ENCODE measurements at regions not wholly inside any gene's neighbourhood (a gene's known extent, or its start where the extent isn't known, plus 50 kb on each side); places are given as distances from the start of the nearest gene placed in this dataset.
A peak's percentile ranks its signal among the peaks of the same experiment; 100 is the strongest.
"Not testable (repeated sequence)": the region's sequence is repeated elsewhere in the genome, so short reads cannot be mapped to it uniquely, and the experiment has no call there.

- DNase-seq = not testable (repeated sequence)
Observed at GRCh38 chr1:91207691-91208090, 185.9 kb upstream of the ZNF644 start.

- not testable (repeated sequence) for DNase-seq
Observed at GRCh38 chr1:91204150-91204549, 182.3 kb upstream of the ZNF644 start.

GRCh38 chr1:91201694-91202093 is 179.9 kb upstream of the ZNF644 start:
- peak; percentile 66 for DNase-seq

GRCh38 chr1:91201176-91201575 is 179.3 kb upstream of the ZNF644 start:
- peak; percentile 67 for DNase-seq

- no peak for DNase-seq
Observed at GRCh38 chr1:91200675-91201074, 178.8 kb upstream of the ZNF644 start.

GRCh38 chr1:91199988-91200387 is 178.2 kb upstream of the ZNF644 start:
- no peak for DNase-seq

- DNase-seq = no peak
Observed at GRCh38 chr1:91190996-91191395, 169.2 kb upstream of the ZNF644 start.

GRCh38 chr1:91189096-91189495 is 167.3 kb upstream of the ZNF644 start:
- DNase-seq = no peak

- not testable (repeated sequence) for DNase-seq
Observed at GRCh38 chr1:91182807-91183206, 161.0 kb upstream of the ZNF644 start.

GRCh38 chr1:91176250-91176649 is 154.4 kb upstream of the ZNF644 start:
- no peak for DNase-seq

- no peak for DNase-seq
Observed at GRCh38 chr1:91174734-91175133, 152.9 kb upstream of the ZNF644 start.

- no peak for DNase-seq
Observed at GRCh38 chr1:91173346-91173890, 151.6 kb upstream of the ZNF644 start.

- DNase-seq = no peak
Observed at GRCh38 chr1:91172541-91172940, 150.7 kb upstream of the ZNF644 start.

- DNase-seq = no peak
Observed at GRCh38 chr1:91171898-91172297, 150.1 kb upstream of the ZNF644 start.

GRCh38 chr1:91170571-91170970 is 148.7 kb upstream of the ZNF644 start:
- DNase-seq = no peak

- peak; percentile 82 for DNase-seq
Observed at GRCh38 chr1:91166106-91166712, 144.4 kb upstream of the ZNF644 start.

- DNase-seq = peak; percentile 77
Observed at GRCh38 chr1:91165033-91165654, 143.3 kb upstream of the ZNF644 start.

- no peak for DNase-seq
Observed at GRCh38 chr1:91162613-91163012, 140.8 kb upstream of the ZNF644 start.

GRCh38 chr1:91161749-91162148 is 139.9 kb upstream of the ZNF644 start:
- no peak for DNase-seq

- no peak for DNase-seq
Observed at GRCh38 chr1:91161166-91161565, 139.3 kb upstream of the ZNF644 start.

GRCh38 chr1:91160363-91161075 is 138.7 kb upstream of the ZNF644 start:
- no peak for DNase-seq

GRCh38 chr1:91153341-91153740 is 131.5 kb upstream of the ZNF644 start:
- DNase-seq = no peak

GRCh38 chr1:91152331-91152730 is 130.5 kb upstream of the ZNF644 start:
- DNase-seq = no peak

GRCh38 chr1:91151702-91152101 is 129.9 kb upstream of the ZNF644 start:
- DNase-seq = no peak

Data from NCI-H1105 treated with DMSO at 0.1 percent for 48 hours (cell line).